ENCODE measurements at regions not wholly inside any gene's neighbourhood (a gene's known extent, or its start where the extent isn't known, plus 50 kb on each side); places are given as distances from the start of the nearest gene placed in this dataset.

GRCh38 chr11:31895926-31896325 lies 84.8 kb upstream of the PAX6 start (continued):
- TF ChIP-seq ATF3 (IDR thresholded peaks at IDR 0.05; ENCODE audit: insufficient read depth, low read depth, low read length) (no peak), BCL11A (IDR thresholded peaks at IDR 0.05; ENCODE audit: low read depth in 2 of 2, low read length in 2 of 2) (no peak)

Data from H1 (cell line).